HUES48 (cell line): ENCODE measurements at regions not wholly inside any gene's neighbourhood (a gene's known extent, or its start where the extent isn't known, plus 50 kb on each side); places are given as distances from the start of the nearest gene placed in this dataset.

Experiments used
- H3K27ac ChIP-seq: one replicate; pipeline ENCODE4 v1.7.0; 2013; ENCODE audit warnings: low read depth, low read length, inconsistent platforms
- H3K27me3 ChIP-seq: 2 replicates; pipeline ENCODE4 v1.6.1; 2013; ENCODE audit warnings: mild to moderate bottlenecking, low read length; ENCODE audit not compliant: control insufficient read depth, insufficient read depth
- H3K36me3 ChIP-seq: 2 replicates; pipeline ENCODE4 v1.6.1; 2013; ENCODE audit warnings: low read length; ENCODE audit not compliant: control insufficient read depth, insufficient read depth
- H3K4me1 ChIP-seq: 2 replicates; pipeline ENCODE4 v1.6.1; 2013; ENCODE audit warnings: mild to moderate bottlenecking, low read length; ENCODE audit not compliant: control insufficient read depth, insufficient read depth
- H3K4me3 ChIP-seq: 2 replicates; pipeline ENCODE4 v1.5.1; 2013; ENCODE audit warnings: mild to moderate bottlenecking, low read depth, low read length
- H3K9ac ChIP-seq: 2 replicates; pipeline ENCODE4 v1.6.1; 2013; ENCODE audit warnings: mild to moderate bottlenecking, low read depth, low read length, moderate library complexity
- H3K9me3 ChIP-seq: 2 replicates; pipeline ENCODE4 v1.6.1; 2013; ENCODE audit warnings: low read length; ENCODE audit not compliant: control insufficient read depth, insufficient read depth

GRCh38 chr10:91691981-91692380 lies 59.1 kb upstream of the PPP1R3C start:
- H3K9ac ChIP-seq = no peak overlapping the region
- no peak overlapping the region for H3K4me3 ChIP-seq
- no peaks in the 10 kb centered on the region for H3K4me1 ChIP-seq
- H3K9me3 ChIP-seq = no peaks in the 10 kb centered on the region
- H3K27me3 ChIP-seq = no peaks in the 10 kb centered on the region
- no peak overlapping the region for H3K27ac ChIP-seq
- no peaks in the 10 kb centered on the region for H3K36me3 ChIP-seq

- H3K36me3 ChIP-seq = no peaks in the 10 kb centered on the region
- no peaks in the 10 kb centered on the region for H3K4me1 ChIP-seq
- no peak overlapping the region for H3K9ac ChIP-seq
- H3K27me3 ChIP-seq = no peaks in the 10 kb centered on the region
- H3K4me3 ChIP-seq = no peak overlapping the region
- no peak overlapping the region for H3K27ac ChIP-seq
- H3K9me3 ChIP-seq = no peaks in the 10 kb centered on the region
These were observed 58.3 kb upstream of the PPP1R3C start for GRCh38 chr10:91690996-91691676.

GRCh38 chr10:91690412-91690811 lies 57.5 kb upstream of the PPP1R3C start:
- no peaks in the 10 kb centered on the region for H3K27me3 ChIP-seq
- H3K9ac ChIP-seq = no peak overlapping the region
- no peak overlapping the region for H3K27ac ChIP-seq
- no peaks in the 10 kb centered on the region for H3K4me1 ChIP-seq
- no peak overlapping the region for H3K4me3 ChIP-seq
- no peaks in the 10 kb centered on the region for H3K36me3 ChIP-seq
- H3K9me3 ChIP-seq = no peaks in the 10 kb centered on the region

GRCh38 chr10:91689731-91690168 lies 56.9 kb upstream of the PPP1R3C start:
- Histone ChIP-seq H3K36me3 (no peaks in the 10 kb centered on the region), H3K9ac (no peak overlapping the region), H3K4me3 (no peak overlapping the region), H3K9me3 (no peaks in the 10 kb centered on the region), H3K27ac (no peak overlapping the region), H3K4me1 (0 out of 2 replicates have a peak, but pooled peaks cover under 1% of the 10 kb centered on the region), H3K27me3 (no peaks in the 10 kb centered on the region)

GRCh38 chr10:91684841-91685240 lies 52.0 kb upstream of the PPP1R3C start:
- Histone ChIP-seq H3K27ac (peak overlapping the region; percentile 68), H3K9ac (no peak overlapping the region), H3K36me3 (no peaks in the 10 kb centered on the region), H3K4me1 (peaks cover 12% of the 10 kb centered on the region), H3K9me3 (no peaks in the 10 kb centered on the region), H3K27me3 (no peaks in the 10 kb centered on the region), H3K4me3 (no peak overlapping the region)

GRCh38 chr10:91683975-91684374 lies 51.1 kb upstream of the PPP1R3C start:
- no peak overlapping the region for H3K9ac ChIP-seq
- no peaks in the 10 kb centered on the region for H3K9me3 ChIP-seq
- H3K27ac ChIP-seq = peak overlapping the region; percentile 79
- no peak overlapping the region for H3K4me3 ChIP-seq
- no peaks in the 10 kb centered on the region for H3K27me3 ChIP-seq
- H3K36me3 ChIP-seq = no peaks in the 10 kb centered on the region
- H3K4me1 ChIP-seq = peaks cover 12% of the 10 kb centered on the region

- Histone ChIP-seq H3K36me3 (no peaks in the 10 kb centered on the region), H3K4me3 (no peak overlapping the region), H3K4me1 (peaks cover 12% of the 10 kb centered on the region), H3K9me3 (no peaks in the 10 kb centered on the region), H3K9ac (no peak overlapping the region), H3K27ac (no peak overlapping the region), H3K27me3 (no peaks in the 10 kb centered on the region)
These were observed 50.0 kb upstream of the PPP1R3C start for GRCh38 chr10:91682912-91683311.
